GM13976 (cell line): ENCODE measurements at regions not wholly inside any gene's neighbourhood (a gene's known extent, or its start where the extent isn't known, plus 50 kb on each side); places are given as distances from the start of the nearest gene placed in this dataset.

ENCODE experiments used
- DNase-seq: peaks from one replicate; pipeline ENCODE4 v3.0.0; 2012; ENCODE audit warnings: low spot score
- CTCF ChIP-seq: IDR thresholded peaks from 2 replicates; pipeline ENCODE4 v1.5.1; 2012; ENCODE audit warnings: borderline replicate concordance, mild to moderate bottlenecking; ENCODE audit not compliant: insufficient read depth; ENCODE audit errors: extremely low read depth, missing control alignments, control extremely low read depth
- in situ Hi-C: fragments of 300-500 bp; cut with MboI; formaldehyde crosslinking; loops from one replicate; pipeline ENCODE4 v1.12.0; 2022; ENCODE audit warnings: low sequenced_read_pairs, mixed read lengths, inconsistent platforms; ENCODE audit not compliant: unreplicated experiment

- in situ Hi-C loops, result no loop called here
- no peak for DNase-seq
- no peak for TF ChIP-seq CTCF
These were observed 394.7 kb upstream of the ASIC2 start for GRCh38 chr17:33687831-33688230.

GRCh38 chr17:33688771-33689170 lies 395.7 kb upstream of the ASIC2 start:
- TF ChIP-seq CTCF, result no peak
- in situ Hi-C loops, result no loop called here

GRCh38 chr17:33689725-33690124 lies 396.6 kb upstream of the ASIC2 start:
- in situ Hi-C loops, result no loop called here
- peak; percentile 5 for TF ChIP-seq CTCF
- DNase-seq, result no peak

More at GRCh38 chr17:33688771-33689170, 395.7 kb upstream of the ASIC2 start:
- DNase-seq, result no peak

- TF ChIP-seq CTCF, result no peak
- no peak for DNase-seq
- in situ Hi-C loops, result no loop called here
These were observed 402.3 kb upstream of the ASIC2 start for GRCh38 chr17:33695431-33695830.

GRCh38 chr17:33696102-33696501 lies 403.0 kb upstream of the ASIC2 start:
- DNase-seq, result no peak
- in situ Hi-C loops, result no loop called here
- TF ChIP-seq CTCF, result no peak

GRCh38 chr17:33697557-33697956 lies 404.5 kb upstream of the ASIC2 start:
- in situ Hi-C loops, result no loop called here
- no peak for TF ChIP-seq CTCF
- DNase-seq, result no peak

- no peak for DNase-seq
- in situ Hi-C loops, result no loop called here
- TF ChIP-seq CTCF, result no peak
These were observed 408.8 kb upstream of the ASIC2 start for GRCh38 chr17:33701910-33702309.
